ENCODE measurements at regions not wholly inside any gene's neighbourhood (a gene's known extent, or its start where the extent isn't known, plus 50 kb on each side); places are given as distances from the start of the nearest gene placed in this dataset.

- Mint-ChIP-seq H3K27ac (peak overlapping the region; percentile 74), H3K9me3 (no peaks in the 10 kb centered on the region), H3K4me3 (no peak overlapping the region), H3K36me3 (no peaks in the 10 kb centered on the region), H3K4me1 (peaks cover 11% of the 10 kb centered on the region), H3K27me3 (ENCODE audit: low read depth) (no peaks in the 10 kb centered on the region)
- no peak for DNase-seq (ENCODE audit: low spot score in 2 of 2, unreplicated experiment in 2 of 2)
- no peak for TF ChIP-seq CTCF (IDR thresholded peaks at IDR 0.05; ENCODE audit: unreplicated experiment)
These were observed 115.0 kb upstream of the ZNF438 start for GRCh38 chr10:31146491-31147209.

GRCh38 chr10:31147210-31147608 lies 115.5 kb upstream of the ZNF438 start:
- H3K36me3 Mint-ChIP-seq = no peaks in the 10 kb centered on the region
- H3K27ac Mint-ChIP-seq = peak overlapping the region; percentile 59
- H3K4me1 Mint-ChIP-seq = peaks cover 11% of the 10 kb centered on the region
- no peak for DNase-seq (ENCODE audit: low spot score in 2 of 2, unreplicated experiment in 2 of 2)
- no peak for TF ChIP-seq CTCF (IDR thresholded peaks at IDR 0.05; ENCODE audit: unreplicated experiment)
- no peak overlapping the region for H3K4me3 Mint-ChIP-seq
- no peaks in the 10 kb centered on the region for H3K27me3 Mint-ChIP-seq (ENCODE audit: low read depth)
- H3K9me3 Mint-ChIP-seq = no peaks in the 10 kb centered on the region

- DNase-seq (ENCODE audit: low spot score in 2 of 2, unreplicated experiment in 2 of 2) = no peak
- Mint-ChIP-seq H3K27ac (no peak overlapping the region), H3K4me1 (peaks cover 11% of the 10 kb centered on the region), H3K36me3 (no peaks in the 10 kb centered on the region), H3K9me3 (no peaks in the 10 kb centered on the region), H3K4me3 (no peak overlapping the region), H3K27me3 (ENCODE audit: low read depth) (no peaks in the 10 kb centered on the region)
- TF ChIP-seq CTCF (IDR thresholded peaks at IDR 0.05; ENCODE audit: unreplicated experiment) = no peak
These were observed 117.3 kb upstream of the ZNF438 start for GRCh38 chr10:31148951-31149350.

- no peak for DNase-seq (ENCODE audit: low spot score in 2 of 2, unreplicated experiment in 2 of 2)
- Mint-ChIP-seq H3K4me3 (no peak overlapping the region), H3K9me3 (no peaks in the 10 kb centered on the region), H3K4me1 (peaks cover 11% of the 10 kb centered on the region), H3K27ac (no peak overlapping the region), H3K27me3 (ENCODE audit: low read depth) (no peaks in the 10 kb centered on the region), H3K36me3 (no peaks in the 10 kb centered on the region)
- TF ChIP-seq CTCF (IDR thresholded peaks at IDR 0.05; ENCODE audit: unreplicated experiment) = no peak
These were observed 118.3 kb upstream of the ZNF438 start for GRCh38 chr10:31149835-31150512.

- Mint-ChIP-seq H3K27ac (no peak overlapping the region), H3K36me3 (no peaks in the 10 kb centered on the region), H3K9me3 (no peaks in the 10 kb centered on the region), H3K4me3 (no peak overlapping the region), H3K27me3 (ENCODE audit: low read depth) (no peaks in the 10 kb centered on the region), H3K4me1 (peaks cover 8% of the 10 kb centered on the region)
- TF ChIP-seq CTCF (IDR thresholded peaks at IDR 0.05; ENCODE audit: unreplicated experiment) = no peak
- no peak for DNase-seq (ENCODE audit: low spot score in 2 of 2, unreplicated experiment in 2 of 2)
These were observed 119.6 kb upstream of the ZNF438 start for GRCh38 chr10:31151301-31151700.

Data from mesothelial cell of epicardium (in vitro differentiated cells).